Ascending aorta (tissue), 2 donors: ENCODE measurements at regions not wholly inside any gene's neighbourhood (a gene's known extent, or its start where the extent isn't known, plus 50 kb on each side); places are given as distances from the start of the nearest gene placed in this dataset.
A peak's percentile ranks its signal among the peaks of the same experiment; 100 is the strongest.

Experiments
- DNase-seq, 2 donors: peaks; one replicate each; pipeline ENCODE4 v3.0.0-alpha.2; 2019; ENCODE audit warnings: low spot score in 2 of 2
- H3K27ac ChIP-seq, 2 donors: fragments of 200-600 bp; sonication (generic); one replicate each; pipeline ENCODE4 v1.5.1; 2016 to 2017; ENCODE audit warnings: mild to moderate bottlenecking in 1 of 2
- H3K27me3 ChIP-seq: fragments of 200-600 bp; sonication (generic); one replicate; pipeline ENCODE4 v1.5.1; 2017
- H3K36me3 ChIP-seq, 2 donors: fragments of 200-600 bp; sonication (generic); one replicate each; pipeline ENCODE4 v1.5.1; 2016
- H3K4me1 ChIP-seq, 2 donors: fragments of 200-600 bp; sonication (generic); one replicate each; pipeline ENCODE4 v1.5.1; 2016 to 2017; ENCODE audit warnings: mild to moderate bottlenecking in 1 of 2
- H3K4me3 ChIP-seq, 2 donors: fragments of 200-600 bp; sonication (generic); one replicate each; pipeline ENCODE4 v1.5.1; 2016 to 2017; ENCODE audit warnings: mild to moderate bottlenecking in 1 of 2
- H3K9me3 ChIP-seq, 2 donors: fragments of 200-600 bp; sonication (generic); one replicate each; pipeline ENCODE4 v1.5.1; 2016
- intact Hi-C: fragments of 100-400 bp; cut with DNase I; formaldehyde crosslinking; loops from one replicate; pipeline ENCODE4 v1.15.1; 2023
- TF ChIP-seq, protein P1 (sequence below), 3 experiments: fragments of 200-600 bp in 2 of 3; fragments of 450-650 bp in 1 of 3; sonication (generic) in 2 of 3; IDR thresholded peaks; one replicate each; pipeline ENCODE4 v1.5.1; 2016 to 2019; ENCODE audit warnings: antibody characterized with exemption in 3 of 3, mild to moderate bottlenecking in 1 of 3, moderate library complexity in 1 of 3

- Histone ChIP-seq H3K27ac (no peak overlapping the region), H3K4me1 (no peaks in the 10 kb centered on the region), H3K27me3 (no peaks in the 10 kb centered on the region), H3K36me3 (no peaks in the 10 kb centered on the region), H3K4me3 (no peak overlapping the region), H3K9me3 (no peaks in the 10 kb centered on the region)
- DNase-seq, result no peak
- TF ChIP-seq, protein P1, sequence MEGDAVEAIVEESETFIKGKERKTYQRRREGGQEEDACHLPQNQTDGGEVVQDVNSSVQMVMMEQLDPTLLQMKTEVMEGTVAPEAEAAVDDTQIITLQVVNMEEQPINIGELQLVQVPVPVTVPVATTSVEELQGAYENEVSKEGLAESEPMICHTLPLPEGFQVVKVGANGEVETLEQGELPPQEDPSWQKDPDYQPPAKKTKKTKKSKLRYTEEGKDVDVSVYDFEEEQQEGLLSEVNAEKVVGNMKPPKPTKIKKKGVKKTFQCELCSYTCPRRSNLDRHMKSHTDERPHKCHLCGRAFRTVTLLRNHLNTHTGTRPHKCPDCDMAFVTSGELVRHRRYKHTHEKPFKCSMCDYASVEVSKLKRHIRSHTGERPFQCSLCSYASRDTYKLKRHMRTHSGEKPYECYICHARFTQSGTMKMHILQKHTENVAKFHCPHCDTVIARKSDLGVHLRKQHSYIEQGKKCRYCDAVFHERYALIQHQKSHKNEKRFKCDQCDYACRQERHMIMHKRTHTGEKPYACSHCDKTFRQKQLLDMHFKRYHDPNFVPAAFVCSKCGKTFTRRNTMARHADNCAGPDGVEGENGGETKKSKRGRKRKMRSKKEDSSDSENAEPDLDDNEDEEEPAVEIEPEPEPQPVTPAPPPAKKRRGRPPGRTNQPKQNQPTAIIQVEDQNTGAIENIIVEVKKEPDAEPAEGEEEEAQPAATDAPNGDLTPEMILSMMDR (IDR thresholded peaks at IDR 0.05), result no peak
- intact Hi-C loops, result no loop called here
Measured at GRCh38 chrX:116972362-116972761, 509.6 kb upstream of the CT83 start.

GRCh38 chrX:116961872-116962582 lies 499.3 kb upstream of the CT83 start:
- no peaks in the 10 kb centered on the region for H3K36me3 ChIP-seq
- no peaks in the 10 kb centered on the region for H3K9me3 ChIP-seq
- TF ChIP-seq, protein P1 (IDR thresholded peaks at IDR 0.05), result peak in 1 of 3 experiments; percentile 11
- H3K27ac ChIP-seq, result no peak overlapping the region
- no peaks in the 10 kb centered on the region for H3K27me3 ChIP-seq
- DNase-seq, result no peak
- no peak overlapping the region for H3K4me3 ChIP-seq
- intact Hi-C loops, result no loop called here
- H3K4me1 ChIP-seq, result no peaks in the 10 kb centered on the region

DNA sequence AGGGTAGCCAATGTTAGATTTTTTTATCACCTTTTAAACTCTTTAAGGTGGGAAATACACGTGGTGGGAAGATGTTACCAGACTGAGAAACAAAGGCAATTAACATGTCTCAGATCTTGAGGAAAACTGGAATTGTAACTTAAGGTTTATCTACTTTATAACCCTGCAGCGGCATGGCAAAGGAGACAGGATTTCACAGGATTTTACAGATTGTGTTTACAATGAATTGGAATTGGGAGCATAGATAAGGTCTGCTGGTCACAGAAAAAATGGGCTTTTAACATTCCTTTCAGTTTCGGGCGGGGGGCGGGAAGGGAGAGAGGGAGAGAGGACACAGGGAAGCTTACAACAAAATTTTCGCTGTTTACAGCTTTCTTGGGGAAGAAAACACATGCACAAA lies 467.5 kb upstream of the CT83 start:
- Histone ChIP-seq H3K4me3 (no peak overlapping the region), H3K27me3 (no peaks in the 10 kb centered on the region), H3K4me1 (no peaks in the 10 kb centered on the region), H3K9me3 (no peaks in the 10 kb centered on the region), H3K36me3 (no peaks in the 10 kb centered on the region), H3K27ac (no peak overlapping the region)
- no peak for DNase-seq
- intact Hi-C loops, result no loop called here
- TF ChIP-seq, protein P1 (IDR thresholded peaks at IDR 0.05), result no peak

GRCh38 chrX:116897526-116897925 lies 434.8 kb upstream of the CT83 start:
- Histone ChIP-seq H3K27me3 (no peaks in the 10 kb centered on the region), H3K36me3 (no peaks in the 10 kb centered on the region), H3K4me1 (no peaks in the 10 kb centered on the region), H3K27ac (no peak overlapping the region), H3K9me3 (no peaks in the 10 kb centered on the region), H3K4me3 (no peak overlapping the region)
- TF ChIP-seq, protein P1 (IDR thresholded peaks at IDR 0.05), result no peak
- DNase-seq, result no peak
- intact Hi-C loops, result no loop called here

- Histone ChIP-seq H3K9me3 (no peaks in the 10 kb centered on the region), H3K27ac (no peak overlapping the region), H3K36me3 (no peaks in the 10 kb centered on the region), H3K27me3 (no peaks in the 10 kb centered on the region), H3K4me1 (no peaks in the 10 kb centered on the region), H3K4me3 (no peak overlapping the region)
- TF ChIP-seq, protein P1 (IDR thresholded peaks at IDR 0.05), result no peak
- no peak for DNase-seq
- intact Hi-C loops, result no loop called here
Measured at GRCh38 chrX:116881961-116882360, 419.2 kb upstream of the CT83 start.

DNA sequence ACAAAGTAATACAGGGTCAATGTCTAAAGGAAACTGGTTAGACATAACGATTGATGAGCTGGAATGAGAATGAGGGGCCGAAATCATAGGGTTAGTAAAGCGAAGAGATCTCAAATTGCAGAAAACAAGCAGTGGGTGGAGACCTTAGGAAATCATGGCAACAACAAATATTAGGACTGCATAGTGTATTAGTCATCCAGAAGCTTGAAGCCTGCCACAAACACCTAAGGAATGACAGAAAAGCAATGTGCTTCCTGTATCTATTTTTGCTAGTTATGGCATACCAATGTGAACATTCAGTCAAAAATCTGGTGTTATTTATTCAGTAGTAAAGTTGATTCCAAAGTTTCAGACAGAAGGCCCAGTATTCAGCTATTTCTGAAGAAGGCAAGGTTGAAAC lies 410.9 kb upstream of the CT83 start:
- Histone ChIP-seq H3K27ac (no peak overlapping the region), H3K9me3 (no peaks in the 10 kb centered on the region), H3K27me3 (no peaks in the 10 kb centered on the region), H3K4me1 (no peaks in the 10 kb centered on the region), H3K36me3 (no peaks in the 10 kb centered on the region), H3K4me3 (no peak overlapping the region)
- no peak for DNase-seq
- TF ChIP-seq, protein P1 (IDR thresholded peaks at IDR 0.05), result no peak
- intact Hi-C loops, result no loop called here
